Karpas-422 (cell line): ENCODE measurements at regions not wholly inside any gene's neighbourhood (a gene's known extent, or its start where the extent isn't known, plus 50 kb on each side); places are given as distances from the start of the nearest gene placed in this dataset.
"Not testable (repeated sequence)": the region's sequence is repeated elsewhere in the genome, so short reads cannot be mapped to it uniquely, and the experiment has no call there.

Experiments used
- DNase-seq: peaks from one replicate; pipeline ENCODE4 v3.0.0-alpha.2; 2015
- H2AFZ ChIP-seq: fragments of 200-600 bp; sonication (generic); 2 replicates; pipeline ENCODE4 v1.6.1; 2014; ENCODE audit warnings: antibody characterized with exemption, low read length, mixed read lengths
- H3K27ac ChIP-seq: fragments of 200-600 bp; sonication (generic); 2 replicates; pipeline ENCODE4 v1.5.1; 2014; ENCODE audit warnings: mild to moderate bottlenecking, low read length, moderate library complexity
- H3K27me3 ChIP-seq: fragments of 200-600 bp; sonication (generic); 2 replicates; pipeline ENCODE4 v1.6.1; 2014; ENCODE audit warnings: low read length, mixed read lengths
- H3K36me3 ChIP-seq: fragments of 200-600 bp; sonication (generic); 2 replicates; pipeline ENCODE4 v1.6.1; 2014; ENCODE audit warnings: low read length, mixed read lengths; ENCODE audit not compliant: insufficient read depth
- H3K4me1 ChIP-seq: fragments of 200-600 bp; sonication (generic); 2 replicates; pipeline ENCODE4 v1.6.1; 2014; ENCODE audit warnings: mild to moderate bottlenecking, low read length, mixed read lengths
- H3K4me2 ChIP-seq: fragments of 200-600 bp; sonication (generic); 2 replicates; pipeline ENCODE4 v1.6.1; 2014; ENCODE audit warnings: low read length, low read depth, mild to moderate bottlenecking; ENCODE audit not compliant: poor library complexity, severe bottlenecking
- H3K4me3 ChIP-seq: fragments of 200-600 bp; sonication (generic); 2 replicates; pipeline ENCODE4 v1.5.1; 2014; ENCODE audit warnings: mild to moderate bottlenecking, antibody characterized with exemption, low read length, mixed read lengths
- H3K79me2 ChIP-seq: fragments of 200-600 bp; sonication (generic); 2 replicates; pipeline ENCODE4 v1.6.1; 2014; ENCODE audit warnings: mild to moderate bottlenecking, low read length, mixed read lengths
- H3K9ac ChIP-seq: fragments of 200-600 bp; sonication (generic); 2 replicates; pipeline ENCODE4 v1.6.0; 2014; ENCODE audit warnings: low read length
- H3K9me2 ChIP-seq: fragments of 200-600 bp; sonication (generic), shearing (Covaris generic); replicated peaks from 2 replicates; pipeline ENCODE4 v1.6.0; 2014; ENCODE audit warnings: mild to moderate bottlenecking, low read length, moderate library complexity; ENCODE audit not compliant: insufficient read depth
- H3K9me3 ChIP-seq: fragments of 300-700, 200-600 bp; sonication (generic); 2 replicates; pipeline ENCODE4 v1.6.1; 2014; ENCODE audit warnings: low read length, mixed read lengths
- H4K20me1 ChIP-seq: fragments of 200-600 bp; sonication (generic); 2 replicates; pipeline ENCODE4 v1.6.1; 2014; ENCODE audit warnings: mild to moderate bottlenecking, antibody characterized with exemption, low read length, low read depth; ENCODE audit not compliant: insufficient read depth

DNA sequence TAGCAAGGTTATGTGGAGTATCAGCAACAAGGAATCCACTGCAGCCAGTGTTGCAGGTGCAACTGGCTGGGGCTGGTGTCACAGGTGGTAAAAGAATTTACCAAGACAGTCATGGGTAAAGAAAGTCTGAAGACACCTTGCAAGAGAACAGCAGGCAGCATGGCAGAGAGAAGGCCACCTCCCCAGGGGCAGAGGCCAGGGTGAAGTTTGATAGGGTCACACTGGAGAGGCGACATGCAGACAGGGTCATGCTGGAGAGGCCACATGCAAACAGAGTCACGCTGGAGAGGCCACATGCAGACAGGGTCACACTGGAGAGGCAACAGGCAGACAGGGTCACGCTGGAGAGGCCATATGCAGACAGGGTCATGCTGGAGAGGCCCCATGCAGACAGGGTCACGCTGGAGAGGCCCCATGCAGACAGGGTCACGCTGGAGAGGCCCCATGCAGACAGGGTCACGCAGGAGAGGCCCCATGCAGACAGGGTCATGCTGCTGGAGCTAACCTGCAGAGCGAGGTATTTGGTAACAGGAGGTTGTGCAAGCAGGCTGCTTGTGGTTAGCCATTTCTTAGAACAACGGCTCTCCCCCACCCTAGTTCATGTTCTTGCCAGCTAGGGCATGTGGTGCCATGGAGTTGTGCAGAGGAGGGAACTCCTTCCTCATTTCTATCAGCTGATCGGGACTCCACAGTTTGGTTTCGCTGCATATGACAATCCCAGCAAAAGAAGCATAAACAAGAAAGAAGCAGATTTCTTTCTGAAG lies 188.2 kb upstream of the FOXD4L5 start:
- not testable (repeated sequence) for H3K4me3 ChIP-seq, H4K20me1 ChIP-seq, H3K27ac ChIP-seq

DNA sequence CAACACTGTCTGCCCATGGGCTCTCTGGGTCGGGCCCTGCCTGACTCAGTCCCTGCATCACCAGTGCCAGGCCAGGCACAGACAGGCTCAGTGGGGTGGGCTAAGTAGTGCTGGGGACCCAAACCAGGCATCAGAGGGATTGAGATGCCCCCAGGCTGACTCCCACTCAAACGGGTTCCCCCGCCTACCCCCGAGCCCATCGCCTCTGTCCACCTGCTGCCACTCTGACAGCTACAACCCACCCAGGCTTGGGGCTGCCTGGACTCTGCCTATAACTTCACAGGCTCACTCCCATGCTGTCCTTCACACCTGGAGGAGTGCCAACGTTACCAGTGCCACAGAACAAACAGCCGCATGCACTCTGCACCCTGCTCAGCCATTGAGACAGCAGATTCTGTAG lies 186.1 kb upstream of the FOXD4L5 start:
- DNase-seq, H3K9me3 ChIP-seq, H3K4me2 ChIP-seq, H3K36me3 ChIP-seq, H4K20me1 ChIP-seq, H3K9me2 ChIP-seq, H3K4me3 ChIP-seq, H3K27ac ChIP-seq, H3K4me1 ChIP-seq, H3K79me2 ChIP-seq, H2AFZ ChIP-seq, H3K9ac ChIP-seq, H3K27me3 ChIP-seq: not testable (repeated sequence)

More for the DNA sequence above, 188.2 kb upstream of the FOXD4L5 start:
- DNase-seq, H3K4me1 ChIP-seq, H3K79me2 ChIP-seq, H3K9ac ChIP-seq, H3K36me3 ChIP-seq, H3K9me2 ChIP-seq, H2AFZ ChIP-seq, H3K9me3 ChIP-seq, H3K27me3 ChIP-seq, H3K4me2 ChIP-seq: not testable (repeated sequence)

DNA sequence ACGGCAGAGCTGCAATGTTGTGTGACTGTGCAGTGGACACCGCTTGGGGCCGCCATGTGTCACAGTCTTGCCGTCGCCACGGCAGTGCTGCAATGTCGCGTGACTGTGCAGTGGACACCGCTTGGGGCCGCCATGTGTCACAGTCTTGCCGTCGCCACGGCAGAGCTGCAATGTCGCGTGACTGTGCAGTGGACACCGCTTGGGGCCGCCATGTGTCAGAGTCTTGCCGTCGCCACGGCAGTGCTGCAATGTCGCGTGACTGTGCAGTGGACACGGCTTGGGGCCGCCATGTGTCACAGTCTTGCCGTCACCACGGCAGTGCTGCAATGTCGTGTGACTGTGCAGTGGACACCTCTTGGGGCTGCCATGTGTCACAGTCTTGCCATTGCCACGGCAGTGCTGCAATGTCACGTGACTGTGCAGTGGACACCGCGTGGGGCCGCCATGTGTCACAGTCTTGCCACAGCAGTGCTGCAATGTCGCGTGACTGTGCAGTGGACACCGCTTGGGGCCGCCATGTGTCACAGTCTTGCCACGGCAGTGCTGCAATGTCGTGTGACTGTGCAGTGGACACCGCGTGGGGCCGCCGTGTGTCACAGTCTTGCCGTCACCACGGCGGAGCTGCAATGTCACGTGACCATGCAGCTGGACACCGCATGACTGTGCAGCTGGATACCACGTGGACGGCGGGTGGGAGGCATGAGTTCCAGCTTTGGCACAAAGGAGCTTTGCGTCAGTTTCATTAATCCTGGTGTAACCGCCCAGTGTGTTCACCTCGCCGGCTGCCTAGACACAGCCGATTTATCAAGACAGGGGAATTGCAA lies 182.1 kb upstream of the FOXD4L5 start:
- not testable (repeated sequence) for H3K4me3 ChIP-seq, H3K36me3 ChIP-seq, H3K4me2 ChIP-seq, DNase-seq, H3K9ac ChIP-seq, H3K4me1 ChIP-seq, H3K27ac ChIP-seq, H2AFZ ChIP-seq, H3K79me2 ChIP-seq, H3K9me3 ChIP-seq, H3K27me3 ChIP-seq, H4K20me1 ChIP-seq, H3K9me2 ChIP-seq

DNA sequence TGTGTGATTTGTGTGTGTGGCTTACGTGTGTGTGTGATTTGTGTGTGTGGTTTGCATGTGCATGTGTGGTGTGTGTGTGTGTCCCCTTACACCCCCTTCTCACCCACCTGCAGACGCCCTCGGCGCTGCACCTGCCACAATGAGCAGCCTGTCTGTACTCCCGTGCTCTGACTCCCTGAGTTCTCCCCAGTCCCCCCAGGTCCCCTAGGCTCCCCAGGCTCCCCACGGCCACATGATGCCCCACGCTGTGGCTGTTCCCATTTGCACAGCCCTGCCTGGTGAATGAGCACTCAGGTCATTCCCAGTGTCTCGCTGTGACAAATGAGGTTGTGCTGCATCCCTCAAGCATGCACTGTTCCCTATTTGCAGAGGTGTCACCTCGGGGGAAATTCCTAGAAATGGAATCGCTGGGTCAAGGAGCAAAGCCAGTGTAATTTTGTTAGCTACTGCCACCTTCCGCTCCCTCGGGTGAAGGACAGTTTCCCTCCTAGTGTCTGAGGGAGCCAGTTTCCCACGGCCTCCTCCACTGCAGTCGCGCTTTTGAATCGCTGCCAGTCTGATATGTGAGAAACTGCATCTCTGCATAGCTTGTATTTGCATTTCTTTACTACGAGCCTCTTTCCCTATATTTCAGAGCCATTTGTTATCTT lies 180.4 kb upstream of the FOXD4L5 start:
- H3K9ac ChIP-seq, DNase-seq, H3K27me3 ChIP-seq, H2AFZ ChIP-seq, H3K9me3 ChIP-seq, H4K20me1 ChIP-seq, H3K9me2 ChIP-seq, H3K4me3 ChIP-seq, H3K27ac ChIP-seq, H3K36me3 ChIP-seq, H3K4me1 ChIP-seq, H3K4me2 ChIP-seq, H3K79me2 ChIP-seq: not testable (repeated sequence)

- not testable (repeated sequence) for H2AFZ ChIP-seq, H3K9me3 ChIP-seq, H3K9ac ChIP-seq, H3K36me3 ChIP-seq, H3K4me2 ChIP-seq, H3K27ac ChIP-seq, H4K20me1 ChIP-seq, H3K27me3 ChIP-seq, H3K79me2 ChIP-seq, H3K9me2 ChIP-seq, H3K4me3 ChIP-seq, DNase-seq, H3K4me1 ChIP-seq
Observed at GRCh38 chr9:65462476-65462875, 177.5 kb upstream of the FOXD4L5 start.

DNA sequence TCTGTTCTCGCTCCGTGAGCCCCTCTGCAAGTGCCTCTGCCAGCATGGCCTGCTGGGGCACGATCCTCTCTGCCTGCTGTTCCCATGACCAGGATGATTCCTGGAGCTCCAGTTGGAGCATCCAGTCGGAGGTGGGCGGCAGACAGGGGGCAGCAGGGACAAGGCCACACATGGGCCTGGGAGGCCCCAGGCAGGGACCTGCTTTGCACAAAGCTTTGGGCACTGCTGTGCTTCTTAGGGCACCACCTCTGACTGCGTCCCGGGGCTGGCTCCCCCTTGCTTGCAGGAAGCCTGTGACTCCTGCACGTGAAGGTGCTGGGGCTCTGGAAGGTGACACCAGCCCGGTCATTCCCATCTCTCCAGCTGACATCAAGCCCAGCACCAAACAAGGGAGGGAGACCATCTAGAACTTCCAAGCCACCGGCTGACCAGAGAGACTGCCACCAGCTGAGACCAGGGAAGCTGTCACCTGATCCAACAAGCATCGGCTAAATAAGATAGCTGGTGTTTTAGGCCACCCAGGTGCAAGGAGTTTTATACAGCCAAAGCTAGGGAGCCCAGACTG lies 174.8 kb upstream of the FOXD4L5 start:
- no peaks in the 10 kb centered on the region; the same call in 1 of the 2 replicates for H3K9me3 ChIP-seq
- H3K9ac ChIP-seq = no peak overlapping the region
- no peak overlapping the region for H3K27ac ChIP-seq
- no peaks in the 10 kb centered on the region for H3K9me2 ChIP-seq
- H2AFZ ChIP-seq = no peak overlapping the region
- no peaks in the 10 kb centered on the region for H3K4me1 ChIP-seq
- H3K4me3 ChIP-seq = no peak overlapping the region
- no peaks in the 10 kb centered on the region for H4K20me1 ChIP-seq
- H3K4me2 ChIP-seq = no peak overlapping the region
- no peak for DNase-seq
- H3K79me2 ChIP-seq = no peaks in the 10 kb centered on the region
- H3K36me3 ChIP-seq = no peaks in the 10 kb centered on the region
- no peaks in the 10 kb centered on the region for H3K27me3 ChIP-seq

DNA sequence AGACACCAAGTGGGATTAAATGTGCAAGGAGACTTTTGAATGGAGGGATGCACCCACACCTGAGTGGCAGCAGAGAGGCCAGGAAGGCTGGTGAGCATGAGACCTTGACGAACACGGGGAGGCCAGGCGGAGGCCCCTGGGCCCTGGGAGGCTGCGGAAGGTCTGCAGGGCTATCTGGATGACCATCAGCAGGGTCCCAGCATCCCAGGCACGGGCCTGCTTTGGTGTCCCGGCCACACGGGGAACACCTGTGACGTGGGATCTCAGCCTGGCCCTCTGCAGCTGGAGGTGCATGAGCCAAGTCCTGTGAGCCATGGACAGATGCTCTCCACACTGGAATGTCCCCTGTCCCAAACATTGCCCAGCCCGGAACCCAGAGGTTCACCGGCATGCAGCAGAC lies 174.0 kb upstream of the FOXD4L5 start:
- Histone ChIP-seq H3K9me3 (no peaks in the 10 kb centered on the region; the same call in 1 of the 2 replicates), H3K9me2 (no peaks in the 10 kb centered on the region), H3K4me1 (no peaks in the 10 kb centered on the region), H3K36me3 (no peaks in the 10 kb centered on the region), H3K27ac (no peak overlapping the region), H3K27me3 (no peaks in the 10 kb centered on the region), H3K4me3 (no peak overlapping the region), H2AFZ (no peak overlapping the region), H3K9ac (no peak overlapping the region), H3K79me2 (no peaks in the 10 kb centered on the region), H4K20me1 (no peaks in the 10 kb centered on the region), H3K4me2 (no peak overlapping the region)
- DNase-seq = no peak

DNA sequence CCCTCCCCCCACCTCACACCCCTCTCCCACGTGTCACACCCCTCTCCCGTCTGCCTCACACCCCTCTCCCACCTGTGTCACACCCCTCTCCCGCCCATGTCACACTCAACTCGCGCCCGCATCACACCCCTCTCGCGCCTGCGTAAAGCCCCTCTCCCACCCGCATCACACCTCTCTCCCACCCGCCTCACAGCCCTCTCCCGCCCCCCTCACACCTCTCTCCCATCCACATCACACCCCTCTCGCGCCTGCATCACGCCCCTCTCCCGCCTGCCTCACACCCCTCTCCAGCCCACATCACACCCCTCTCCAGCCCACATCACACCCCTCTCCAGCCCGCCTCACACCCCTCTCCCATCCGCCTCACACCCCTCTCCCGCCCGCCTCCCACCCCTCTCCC lies 173.5 kb upstream of the FOXD4L5 start:
- Histone ChIP-seq H3K4me2 (no peak overlapping the region), H3K79me2 (no peaks in the 10 kb centered on the region), H2AFZ (no peak overlapping the region), H3K4me3 (no peak overlapping the region), H3K9me3 (no peaks in the 10 kb centered on the region; the same call in 1 of the 2 replicates), H3K9me2 (no peaks in the 10 kb centered on the region), H3K36me3 (no peaks in the 10 kb centered on the region), H4K20me1 (no peaks in the 10 kb centered on the region), H3K9ac (no peak overlapping the region), H3K4me1 (no peaks in the 10 kb centered on the region), H3K27me3 (no peaks in the 10 kb centered on the region), H3K27ac (no peak overlapping the region)
- DNase-seq = no peak
